Activated CD4-positive, alpha-beta T cell treated with anti-CD3 and anti-CD28 coated beads, Interleukin-2, amount 50 U/mL, for 1 hour (primary cell): ENCODE measurements at regions not wholly inside any gene's neighbourhood (a gene's known extent, or its start where the extent isn't known, plus 50 kb on each side); places are given as distances from the start of the nearest gene placed in this dataset.
"Not testable (repeated sequence)": the region's sequence is repeated elsewhere in the genome, so short reads cannot be mapped to it uniquely, and the experiment has no call there.

ENCODE experiments used
- DNase-seq: peaks from one replicate; pipeline ENCODE4 v3.0.0-alpha.2; 2020

GRCh38 chr21:38619480-38619879 is 121.2 kb upstream of the ERG start:
- DNase-seq = no peak

GRCh38 chr21:38619992-38620479 is 121.8 kb upstream of the ERG start:
- no peak for DNase-seq

GRCh38 chr21:38621132-38621531 is 122.9 kb upstream of the ERG start:
- no peak for DNase-seq

- DNase-seq = no peak
These were observed 124.0 kb upstream of the ERG start for GRCh38 chr21:38622081-38622826.

GRCh38 chr21:38622827-38623209 is 124.5 kb upstream of the ERG start:
- no peak for DNase-seq

- DNase-seq = no peak
These were observed 125.3 kb upstream of the ERG start for GRCh38 chr21:38623552-38623951.

GRCh38 chr21:38625000-38625399 is 126.7 kb upstream of the ERG start:
- DNase-seq = no peak

GRCh38 chr21:38626306-38626705 is 128.0 kb upstream of the ERG start:
- DNase-seq = no peak

GRCh38 chr21:38628349-38628748 is 130.1 kb upstream of the ERG start:
- no peak for DNase-seq

GRCh38 chr21:38631206-38631605 is 132.9 kb upstream of the ERG start:
- no peak for DNase-seq

- DNase-seq = no peak
These were observed 133.4 kb upstream of the ERG start for GRCh38 chr21:38631676-38632075.

GRCh38 chr21:38637161-38637560 is 138.9 kb upstream of the ERG start:
- DNase-seq = no peak

- DNase-seq = no peak
These were observed 141.5 kb upstream of the ERG start for GRCh38 chr21:38639571-38640354.

GRCh38 chr21:38640355-38640742 is 142.1 kb upstream of the ERG start:
- DNase-seq = not testable (repeated sequence)

- no peak for DNase-seq
These were observed 145.2 kb upstream of the ERG start for GRCh38 chr21:38643404-38644023.

- no peak for DNase-seq
These were observed 147.0 kb upstream of the ERG start for GRCh38 chr21:38645282-38645681.

- no peak for DNase-seq
These were observed 148.0 kb upstream of the ERG start for GRCh38 chr21:38646213-38646837.

- no peak for DNase-seq
These were observed 150.8 kb upstream of the ERG start for GRCh38 chr21:38649120-38649519.

- DNase-seq = no peak
These were observed 153.3 kb upstream of the ERG start for GRCh38 chr21:38651570-38651969.

- no peak for DNase-seq
These were observed 153.3 kb upstream of the ETS2 start for GRCh38 chr21:38652396-38652795.

- DNase-seq = no peak
These were observed 151.1 kb upstream of the ETS2 start for GRCh38 chr21:38654580-38654979.

- no peak for DNase-seq
These were observed 147.2 kb upstream of the ETS2 start for GRCh38 chr21:38658511-38658910.

GRCh38 chr21:38659936-38660332 is 145.8 kb upstream of the ETS2 start:
- no peak for DNase-seq
